Kidney epithelial cell (primary cell): ENCODE measurements at regions not wholly inside any gene's neighbourhood (a gene's known extent, or its start where the extent isn't known, plus 50 kb on each side); places are given as distances from the start of the nearest gene placed in this dataset.

ENCODE experiments used
- DNase-seq: peaks from one replicate; pipeline ENCODE4 v3.0.0-alpha.2; 2010; ENCODE audit warnings: low read depth
- H3K27me3 ChIP-seq: 2 replicates; pipeline ENCODE4 v1.6.0; 2011; ENCODE audit warnings: low read length; ENCODE audit not compliant: control insufficient read depth, insufficient read depth
- H3K36me3 ChIP-seq: 2 replicates; pipeline ENCODE4 v1.5.1; 2011; ENCODE audit warnings: low read length; ENCODE audit not compliant: control insufficient read depth, insufficient read depth
- H3K4me3 ChIP-seq: 2 replicates; pipeline ENCODE4 v1.5.1; 2011; ENCODE audit warnings: low read depth, mild to moderate bottlenecking, control low read depth, low read length
- TF ChIP-seq, protein P1 (sequence below): IDR thresholded peaks from 2 replicates; pipeline ENCODE4 v1.5.1; 2011; ENCODE audit warnings: mild to moderate bottlenecking, moderate library complexity, low read length, control low read depth, inconsistent platforms; ENCODE audit not compliant: insufficient read depth, poor library complexity, severe bottlenecking

DNA sequence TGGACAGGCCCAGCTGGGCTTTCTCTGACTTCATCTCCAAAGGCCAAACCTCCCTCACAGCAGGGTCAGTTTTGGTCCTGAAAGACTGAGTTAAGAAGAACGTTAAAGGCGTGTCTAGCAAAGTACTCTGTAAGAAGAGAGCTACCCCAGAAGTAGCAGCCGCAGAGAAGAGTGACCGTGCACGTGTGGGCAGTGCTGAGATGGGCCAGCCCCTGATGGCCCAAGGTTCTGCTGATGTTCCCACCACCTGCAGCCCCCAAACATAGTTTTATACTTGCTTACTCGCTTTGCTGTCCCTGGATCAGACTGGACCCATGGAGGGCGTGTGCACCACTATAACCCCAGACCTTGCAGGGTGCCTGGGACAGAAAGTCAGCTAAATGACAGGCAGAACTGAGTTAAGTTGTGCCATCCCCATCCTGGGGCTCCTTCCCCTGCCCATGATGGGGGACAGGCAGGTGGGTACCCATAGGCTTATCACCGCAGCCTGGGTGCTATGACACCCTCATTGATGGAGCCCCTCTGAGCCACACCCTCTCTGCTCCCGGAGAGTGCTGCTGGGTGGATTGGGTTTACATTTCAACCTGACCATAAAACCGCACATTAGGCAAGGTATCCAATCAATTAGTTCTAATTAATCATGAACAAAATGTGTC is 367.3 kb upstream of the HS6ST1 start:
- TF ChIP-seq, protein P1, sequence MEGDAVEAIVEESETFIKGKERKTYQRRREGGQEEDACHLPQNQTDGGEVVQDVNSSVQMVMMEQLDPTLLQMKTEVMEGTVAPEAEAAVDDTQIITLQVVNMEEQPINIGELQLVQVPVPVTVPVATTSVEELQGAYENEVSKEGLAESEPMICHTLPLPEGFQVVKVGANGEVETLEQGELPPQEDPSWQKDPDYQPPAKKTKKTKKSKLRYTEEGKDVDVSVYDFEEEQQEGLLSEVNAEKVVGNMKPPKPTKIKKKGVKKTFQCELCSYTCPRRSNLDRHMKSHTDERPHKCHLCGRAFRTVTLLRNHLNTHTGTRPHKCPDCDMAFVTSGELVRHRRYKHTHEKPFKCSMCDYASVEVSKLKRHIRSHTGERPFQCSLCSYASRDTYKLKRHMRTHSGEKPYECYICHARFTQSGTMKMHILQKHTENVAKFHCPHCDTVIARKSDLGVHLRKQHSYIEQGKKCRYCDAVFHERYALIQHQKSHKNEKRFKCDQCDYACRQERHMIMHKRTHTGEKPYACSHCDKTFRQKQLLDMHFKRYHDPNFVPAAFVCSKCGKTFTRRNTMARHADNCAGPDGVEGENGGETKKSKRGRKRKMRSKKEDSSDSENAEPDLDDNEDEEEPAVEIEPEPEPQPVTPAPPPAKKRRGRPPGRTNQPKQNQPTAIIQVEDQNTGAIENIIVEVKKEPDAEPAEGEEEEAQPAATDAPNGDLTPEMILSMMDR, result no peak
- H3K27me3 ChIP-seq, result no peaks in the 10 kb centered on the region
- H3K4me3 ChIP-seq, result no peak overlapping the region
- no peaks in the 10 kb centered on the region for H3K36me3 ChIP-seq
- no peak for DNase-seq

DNA sequence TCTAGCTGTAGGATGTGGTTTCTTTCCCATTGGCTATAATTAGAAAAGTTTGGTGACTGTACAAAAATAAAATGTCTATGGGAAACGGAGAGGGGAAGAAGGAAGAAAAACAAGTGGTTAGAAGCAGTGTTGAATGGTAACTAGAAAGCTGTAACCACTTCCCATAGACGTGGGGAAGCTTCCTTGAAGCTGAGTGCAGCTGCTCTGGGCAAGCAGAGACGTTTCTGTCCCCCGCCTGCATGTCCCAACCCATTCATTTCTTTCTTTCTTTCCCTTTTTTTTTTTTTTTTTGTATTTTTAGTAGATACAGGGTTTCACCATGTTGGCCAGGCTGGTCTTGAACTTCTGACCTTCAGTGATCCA is 367.8 kb upstream of the HS6ST1 start:
- Histone ChIP-seq H3K36me3 (no peaks in the 10 kb centered on the region), H3K27me3 (no peaks in the 10 kb centered on the region), H3K4me3 (no peak overlapping the region)
- TF ChIP-seq, protein P1, result no peak
- no peak for DNase-seq

DNA sequence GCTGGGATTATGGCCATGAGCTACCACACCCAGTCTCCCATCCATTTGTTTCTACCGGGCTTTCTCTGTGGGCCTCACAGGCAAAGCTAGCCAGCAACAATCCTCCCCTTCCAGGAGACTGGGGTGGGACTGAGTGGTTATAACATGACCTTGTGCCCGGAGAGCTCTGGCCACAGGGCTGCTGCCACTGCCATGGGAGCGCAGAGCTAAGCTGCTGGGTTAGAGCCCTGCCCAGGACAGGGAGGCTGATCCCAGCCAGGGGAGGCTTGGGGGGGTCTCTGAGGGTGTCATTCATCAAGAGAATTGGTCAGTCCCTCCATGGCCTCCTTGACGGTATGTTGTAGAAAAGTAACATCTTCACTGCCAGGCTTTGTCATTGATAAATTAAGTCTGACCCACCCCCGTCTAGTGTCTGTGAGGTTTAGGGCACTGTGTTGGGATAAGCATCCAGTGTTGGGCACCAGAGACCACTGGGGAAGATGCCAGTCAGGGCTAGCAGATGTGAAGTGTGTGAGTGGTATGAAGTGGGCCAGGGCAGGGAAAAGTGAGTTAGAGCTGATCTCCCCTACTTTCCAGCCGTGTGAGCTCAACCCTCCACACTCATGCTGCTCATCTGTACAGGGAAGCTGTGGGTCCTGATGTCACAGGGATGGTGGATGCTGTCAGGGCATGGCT is 368.4 kb upstream of the HS6ST1 start:
- TF ChIP-seq, protein P1, result no peak
- no peak for DNase-seq
- H3K27me3 ChIP-seq, result no peaks in the 10 kb centered on the region
- no peak overlapping the region for H3K4me3 ChIP-seq
- no peaks in the 10 kb centered on the region for H3K36me3 ChIP-seq

DNA sequence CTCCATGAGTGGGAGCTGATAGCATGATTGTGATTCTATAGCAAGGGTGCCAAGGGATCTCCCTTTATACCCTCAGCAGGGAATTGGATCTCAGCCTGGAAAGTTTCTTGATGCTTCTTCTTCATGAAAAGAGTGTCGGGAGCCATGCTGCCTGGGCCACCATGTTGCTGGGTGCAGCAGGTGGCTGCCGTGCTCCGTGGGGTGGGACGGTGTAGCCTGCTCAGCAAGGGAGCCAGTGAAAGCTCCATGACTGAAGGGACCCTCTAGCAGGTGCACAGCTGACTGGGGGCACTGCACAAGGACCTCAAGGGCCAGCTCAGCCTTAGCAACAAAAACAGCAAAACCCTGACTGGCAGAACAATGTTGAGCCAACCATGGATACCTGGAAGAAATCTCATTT is 368.9 kb upstream of the HS6ST1 start:
- DNase-seq, result no peak
- TF ChIP-seq, protein P1, result no peak
- no peaks in the 10 kb centered on the region for H3K27me3 ChIP-seq
- H3K4me3 ChIP-seq, result no peak overlapping the region
- H3K36me3 ChIP-seq, result no peaks in the 10 kb centered on the region

DNA sequence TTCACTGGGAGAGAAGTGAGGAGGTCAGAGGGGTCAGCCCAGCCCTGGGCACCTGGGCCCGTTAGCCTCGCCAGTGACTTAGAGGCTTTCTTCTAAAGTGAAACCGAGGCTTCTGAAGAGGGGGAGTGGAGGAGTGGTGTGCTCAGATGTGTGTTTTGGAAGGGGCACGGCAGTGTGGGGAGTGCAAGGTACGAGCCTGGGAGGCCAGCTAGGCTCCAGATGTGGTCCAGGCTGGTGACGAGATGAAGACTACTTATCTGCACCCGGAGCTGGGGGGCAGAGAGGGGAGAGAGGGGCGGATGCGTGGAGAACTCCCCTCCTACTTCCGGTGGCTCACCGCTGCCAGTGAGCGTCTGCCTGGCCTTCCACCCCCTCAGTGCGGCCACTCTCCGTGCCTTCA is 371.3 kb upstream of the HS6ST1 start:
- no peaks in the 10 kb centered on the region for H3K27me3 ChIP-seq
- TF ChIP-seq, protein P1, result no peak
- H3K36me3 ChIP-seq, result no peaks in the 10 kb centered on the region
- DNase-seq, result no peak
- no peak overlapping the region for H3K4me3 ChIP-seq

DNA sequence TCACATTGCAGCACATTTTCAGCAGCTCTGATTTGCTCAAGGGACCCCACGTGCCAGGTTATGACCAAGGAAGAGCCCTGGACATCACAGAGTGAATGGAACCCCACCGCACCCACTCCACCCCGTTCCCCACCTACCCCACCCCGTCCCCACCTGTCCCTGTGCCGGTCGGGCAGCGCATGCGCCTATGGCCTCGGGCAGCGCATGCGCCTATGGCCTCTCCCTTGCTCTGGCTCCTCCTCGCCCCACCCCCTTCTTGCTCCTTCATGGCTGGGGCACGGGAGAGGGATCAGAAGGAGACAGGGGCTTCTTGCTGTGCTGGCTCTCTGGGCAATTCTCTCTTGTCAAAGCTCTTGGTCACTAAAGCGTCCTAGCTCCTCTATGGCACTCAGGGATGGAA is 371.8 kb upstream of the HS6ST1 start:
- no peaks in the 10 kb centered on the region for H3K27me3 ChIP-seq
- H3K4me3 ChIP-seq, result no peak overlapping the region

More for the DNA sequence above, 371.8 kb upstream of the HS6ST1 start:
- no peak for DNase-seq
- TF ChIP-seq, protein P1, result no peak
- no peaks in the 10 kb centered on the region for H3K36me3 ChIP-seq
